ENCODE measurements at regions not wholly inside any gene's neighbourhood (a gene's known extent, or its start where the extent isn't known, plus 50 kb on each side); places are given as distances from the start of the nearest gene placed in this dataset.

DNA sequence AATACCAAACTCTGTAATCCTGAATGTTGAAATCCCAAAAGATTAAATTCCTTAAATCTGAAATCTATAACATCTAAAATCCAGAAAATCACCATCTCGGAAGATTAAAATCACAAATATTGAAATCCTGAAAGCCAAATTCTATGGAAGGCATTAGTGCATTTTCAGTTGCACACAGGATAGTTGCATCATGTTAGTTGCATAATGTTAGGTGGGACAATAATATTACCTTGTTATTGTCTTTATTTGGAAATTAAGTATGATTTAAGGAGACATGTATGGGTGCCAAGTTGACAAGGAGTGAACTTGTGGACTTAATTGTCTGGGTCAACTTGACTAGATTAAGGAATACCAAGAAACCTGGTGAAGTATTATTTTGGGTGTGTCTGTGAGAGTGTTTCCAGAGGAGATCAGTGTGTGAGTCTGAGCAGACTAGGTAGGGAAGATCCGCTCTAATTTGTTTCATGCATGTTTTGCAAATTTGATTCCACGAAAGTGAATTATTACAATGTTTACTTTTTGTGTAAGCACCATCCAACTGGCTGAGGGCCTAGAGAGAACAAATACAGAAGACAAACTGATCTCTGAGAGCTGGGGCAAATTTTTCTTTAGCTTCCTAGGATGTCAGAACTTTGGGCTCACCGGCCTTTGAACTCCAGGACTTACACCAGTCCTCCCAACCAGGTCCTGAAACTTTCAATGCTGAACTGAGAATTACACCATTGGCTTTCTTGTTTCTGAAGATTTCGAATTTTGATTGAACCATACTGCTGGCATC lies 545.1 kb upstream of the IRAK1BP1 start (continued):
- TF ChIP-seq, protein P1, sequence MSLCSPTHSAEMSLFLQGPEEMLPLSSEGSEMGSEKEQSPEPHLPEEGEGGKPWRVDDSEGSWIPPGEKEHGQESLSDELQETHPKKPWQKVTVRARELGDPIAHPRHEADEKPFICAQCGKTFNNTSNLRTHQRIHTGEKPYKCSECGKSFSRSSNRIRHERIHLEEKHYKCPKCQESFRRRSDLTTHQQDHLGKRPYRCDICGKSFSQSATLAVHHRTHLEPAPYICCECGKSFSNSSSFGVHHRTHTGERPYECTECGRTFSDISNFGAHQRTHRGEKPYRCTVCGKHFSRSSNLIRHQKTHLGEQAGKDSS (CRISPR knock-in tag; IDR thresholded peaks at IDR 0.05; ENCODE audit: borderline replicate concordance, low read depth) = no peak
- TF ChIP-seq, protein P2, sequence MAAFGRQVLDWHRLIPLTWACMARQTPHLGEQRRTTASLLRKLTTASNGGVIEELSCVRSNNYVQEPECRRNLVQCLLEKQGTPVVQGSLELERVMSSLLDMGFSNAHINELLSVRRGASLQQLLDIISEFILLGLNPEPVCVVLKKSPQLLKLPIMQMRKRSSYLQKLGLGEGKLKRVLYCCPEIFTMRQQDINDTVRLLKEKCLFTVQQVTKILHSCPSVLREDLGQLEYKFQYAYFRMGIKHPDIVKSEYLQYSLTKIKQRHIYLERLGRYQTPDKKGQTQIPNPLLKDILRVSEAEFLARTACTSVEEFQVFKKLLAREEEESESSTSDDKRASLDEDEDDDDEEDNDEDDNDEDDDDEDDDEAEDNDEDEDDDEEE (CRISPR knock-in tag; IDR thresholded peaks at IDR 0.05) = no peak
- TF ChIP-seq MED13 (CRISPR knock-in tag; IDR thresholded peaks at IDR 0.05) (no peak), ZNF441 (CRISPR knock-in tag; IDR thresholded peaks at IDR 0.05; ENCODE audit: borderline replicate concordance) (no peak), HOXA9 (CRISPR knock-in tag; IDR thresholded peaks at IDR 0.05; ENCODE audit: borderline replicate concordance) (no peak), NCOA5 (CRISPR knock-in tag; IDR thresholded peaks at IDR 0.05) (no peak), U2AF1 (optimal IDR thresholded peaks at IDR 0.05; ENCODE audit: low read depth, low read length) (no peak), ZFP36L1 (CRISPR knock-in tag; IDR thresholded peaks at IDR 0.05) (no peak)
- TF ChIP-seq, protein P3, sequence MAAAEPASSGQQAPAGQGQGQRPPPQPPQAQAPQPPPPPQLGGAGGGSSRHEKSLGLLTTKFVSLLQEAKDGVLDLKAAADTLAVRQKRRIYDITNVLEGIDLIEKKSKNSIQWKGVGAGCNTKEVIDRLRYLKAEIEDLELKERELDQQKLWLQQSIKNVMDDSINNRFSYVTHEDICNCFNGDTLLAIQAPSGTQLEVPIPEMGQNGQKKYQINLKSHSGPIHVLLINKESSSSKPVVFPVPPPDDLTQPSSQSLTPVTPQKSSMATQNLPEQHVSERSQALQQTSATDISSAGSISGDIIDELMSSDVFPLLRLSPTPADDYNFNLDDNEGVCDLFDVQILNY (CRISPR knock-in tag; conservative IDR thresholded peaks at IDR 0.05) = no peak
- TF ChIP-seq, protein P4, sequence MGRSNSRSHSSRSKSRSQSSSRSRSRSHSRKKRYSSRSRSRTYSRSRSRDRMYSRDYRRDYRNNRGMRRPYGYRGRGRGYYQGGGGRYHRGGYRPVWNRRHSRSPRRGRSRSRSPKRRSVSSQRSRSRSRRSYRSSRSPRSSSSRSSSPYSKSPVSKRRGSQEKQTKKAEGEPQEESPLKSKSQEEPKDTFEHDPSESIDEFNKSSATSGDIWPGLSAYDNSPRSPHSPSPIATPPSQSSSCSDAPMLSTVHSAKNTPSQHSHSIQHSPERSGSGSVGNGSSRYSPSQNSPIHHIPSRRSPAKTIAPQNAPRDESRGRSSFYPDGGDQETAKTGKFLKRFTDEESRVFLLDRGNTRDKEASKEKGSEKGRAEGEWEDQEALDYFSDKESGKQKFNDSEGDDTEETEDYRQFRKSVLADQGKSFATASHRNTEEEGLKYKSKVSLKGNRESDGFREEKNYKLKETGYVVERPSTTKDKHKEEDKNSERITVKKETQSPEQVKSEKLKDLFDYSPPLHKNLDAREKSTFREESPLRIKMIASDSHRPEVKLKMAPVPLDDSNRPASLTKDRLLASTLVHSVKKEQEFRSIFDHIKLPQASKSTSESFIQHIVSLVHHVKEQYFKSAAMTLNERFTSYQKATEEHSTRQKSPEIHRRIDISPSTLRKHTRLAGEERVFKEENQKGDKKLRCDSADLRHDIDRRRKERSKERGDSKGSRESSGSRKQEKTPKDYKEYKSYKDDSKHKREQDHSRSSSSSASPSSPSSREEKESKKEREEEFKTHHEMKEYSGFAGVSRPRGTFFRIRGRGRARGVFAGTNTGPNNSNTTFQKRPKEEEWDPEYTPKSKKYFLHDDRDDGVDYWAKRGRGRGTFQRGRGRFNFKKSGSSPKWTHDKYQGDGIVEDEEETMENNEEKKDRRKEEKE (IDR thresholded peaks at IDR 0.05) = no peak
- TF ChIP-seq, protein P5, sequence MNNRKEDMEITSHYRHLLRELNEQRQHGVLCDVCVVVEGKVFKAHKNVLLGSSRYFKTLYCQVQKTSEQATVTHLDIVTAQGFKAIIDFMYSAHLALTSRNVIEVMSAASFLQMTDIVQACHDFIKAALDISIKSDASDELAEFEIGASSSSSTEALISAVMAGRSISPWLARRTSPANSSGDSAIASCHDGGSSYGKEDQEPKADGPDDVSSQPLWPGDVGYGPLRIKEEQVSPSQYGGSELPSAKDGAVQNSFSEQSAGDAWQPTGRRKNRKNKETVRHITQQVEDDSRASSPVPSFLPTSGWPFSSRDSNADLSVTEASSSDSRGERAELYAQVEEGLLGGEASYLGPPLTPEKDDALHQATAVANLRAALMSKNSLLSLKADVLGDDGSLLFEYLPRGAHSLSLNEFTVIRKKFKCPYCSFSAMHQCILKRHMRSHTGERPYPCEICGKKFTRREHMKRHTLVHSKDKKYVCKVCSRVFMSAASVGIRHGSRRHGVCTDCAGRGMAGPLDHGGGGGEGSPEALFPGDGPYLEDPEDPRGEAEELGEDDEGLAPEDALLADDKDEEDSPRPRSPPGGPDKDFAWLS (CRISPR knock-in tag; IDR thresholded peaks at IDR 0.05; ENCODE audit: borderline replicate concordance) = no peak
